ENCODE measurements at regions not wholly inside any gene's neighbourhood (a gene's known extent, or its start where the extent isn't known, plus 50 kb on each side); places are given as distances from the start of the nearest gene placed in this dataset.
"Not testable (repeated sequence)": the region's sequence is repeated elsewhere in the genome, so short reads cannot be mapped to it uniquely, and the experiment has no call there.

- TF ChIP-seq, protein P1, sequence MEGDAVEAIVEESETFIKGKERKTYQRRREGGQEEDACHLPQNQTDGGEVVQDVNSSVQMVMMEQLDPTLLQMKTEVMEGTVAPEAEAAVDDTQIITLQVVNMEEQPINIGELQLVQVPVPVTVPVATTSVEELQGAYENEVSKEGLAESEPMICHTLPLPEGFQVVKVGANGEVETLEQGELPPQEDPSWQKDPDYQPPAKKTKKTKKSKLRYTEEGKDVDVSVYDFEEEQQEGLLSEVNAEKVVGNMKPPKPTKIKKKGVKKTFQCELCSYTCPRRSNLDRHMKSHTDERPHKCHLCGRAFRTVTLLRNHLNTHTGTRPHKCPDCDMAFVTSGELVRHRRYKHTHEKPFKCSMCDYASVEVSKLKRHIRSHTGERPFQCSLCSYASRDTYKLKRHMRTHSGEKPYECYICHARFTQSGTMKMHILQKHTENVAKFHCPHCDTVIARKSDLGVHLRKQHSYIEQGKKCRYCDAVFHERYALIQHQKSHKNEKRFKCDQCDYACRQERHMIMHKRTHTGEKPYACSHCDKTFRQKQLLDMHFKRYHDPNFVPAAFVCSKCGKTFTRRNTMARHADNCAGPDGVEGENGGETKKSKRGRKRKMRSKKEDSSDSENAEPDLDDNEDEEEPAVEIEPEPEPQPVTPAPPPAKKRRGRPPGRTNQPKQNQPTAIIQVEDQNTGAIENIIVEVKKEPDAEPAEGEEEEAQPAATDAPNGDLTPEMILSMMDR (IDR thresholded peaks at IDR 0.05; ENCODE audit: low read length, missing control alignments): no peak
- no peak overlapping the region for H3K4me3 ChIP-seq (replicated peaks; ENCODE audit: low read depth, low read length)
- no peak for DNase-seq (ENCODE audit: low read depth)
Measured at GRCh38 chr14:38941488-38941887, 161.5 kb downstream of the SEC23A start.

GRCh38 chr14:38932653-38933000 is 170.4 kb downstream of the SEC23A start:
- not testable (repeated sequence) for DNase-seq (ENCODE audit: low read depth); H3K4me3 ChIP-seq (replicated peaks; ENCODE audit: low read depth, low read length)

DNA sequence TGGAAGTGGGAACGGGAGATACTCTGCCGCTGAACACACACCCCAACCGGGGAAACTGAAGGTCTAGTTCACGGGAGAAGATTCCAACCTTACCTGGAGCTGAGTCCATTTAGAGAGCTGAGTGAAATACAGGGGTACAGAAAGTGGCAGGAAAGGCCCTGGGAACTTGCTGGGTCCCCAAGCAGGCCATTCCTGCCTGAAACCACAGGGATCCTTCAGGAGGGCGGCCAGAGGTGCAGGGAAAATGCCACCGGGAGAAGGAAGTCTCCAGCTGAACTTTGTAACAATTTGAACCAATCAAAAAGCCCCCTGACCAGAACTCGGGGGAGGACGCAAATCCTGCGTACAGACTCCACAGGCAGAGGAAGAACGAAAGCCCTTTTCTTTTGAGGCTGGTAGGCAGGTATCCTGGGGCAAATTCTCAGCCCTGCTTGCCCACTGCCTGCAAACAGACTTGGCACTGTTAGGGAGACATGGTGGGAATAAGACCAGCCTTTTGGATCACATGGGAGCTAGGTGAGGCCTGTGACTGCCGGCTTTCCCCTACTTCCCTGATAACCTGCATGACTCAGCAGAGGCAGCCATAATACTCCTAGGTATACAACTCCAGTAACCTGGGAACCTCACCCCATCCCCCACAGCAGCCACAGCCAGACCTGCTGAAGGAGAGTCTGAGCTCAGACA is 170.9 kb downstream of the SEC23A start:
- no peak for DNase-seq (ENCODE audit: low read depth)
- TF ChIP-seq, protein P1 (IDR thresholded peaks at IDR 0.05; ENCODE audit: low read length, missing control alignments): no peak

GRCh38 chr14:38930898-38931297 is 172.1 kb downstream of the SEC23A start:
- no peak overlapping the region for H3K4me3 ChIP-seq (replicated peaks; ENCODE audit: low read depth, low read length)
- TF ChIP-seq, protein P1 (IDR thresholded peaks at IDR 0.05; ENCODE audit: low read length, missing control alignments): no peak
- DNase-seq (ENCODE audit: low read depth): no peak

More for the DNA sequence above, 170.9 kb downstream of the SEC23A start:
- no peak overlapping the region for H3K4me3 ChIP-seq (replicated peaks; ENCODE audit: low read depth, low read length)

GRCh38 chr14:38930022-38930421 is 173.0 kb downstream of the SEC23A start:
- no peak for DNase-seq (ENCODE audit: low read depth)
- TF ChIP-seq, protein P1 (IDR thresholded peaks at IDR 0.05; ENCODE audit: low read length, missing control alignments): no peak
- H3K4me3 ChIP-seq (replicated peaks; ENCODE audit: low read depth, low read length): no peak overlapping the region

- H3K4me3 ChIP-seq (replicated peaks; ENCODE audit: low read depth, low read length): no peak overlapping the region
- no peak for DNase-seq (ENCODE audit: low read depth)
- TF ChIP-seq, protein P1 (IDR thresholded peaks at IDR 0.05; ENCODE audit: low read length, missing control alignments): no peak
Measured at GRCh38 chr14:38929416-38929815, 173.6 kb downstream of the SEC23A start.

GRCh38 chr14:38921893-38922292 is 181.1 kb downstream of the SEC23A start:
- not testable (repeated sequence) for H3K4me3 ChIP-seq (replicated peaks; ENCODE audit: low read depth, low read length); DNase-seq (ENCODE audit: low read depth)

GRCh38 chr14:38915125-38915524 is 187.9 kb downstream of the SEC23A start:
- TF ChIP-seq, protein P1 (IDR thresholded peaks at IDR 0.05; ENCODE audit: low read length, missing control alignments): no peak
- no peak for DNase-seq (ENCODE audit: low read depth)
- H3K4me3 ChIP-seq (replicated peaks; ENCODE audit: low read depth, low read length): no peak overlapping the region

All from fibroblast of pulmonary artery (primary cell).